NB4 (cell line): ENCODE measurements at regions not wholly inside any gene's neighbourhood (a gene's known extent, or its start where the extent isn't known, plus 50 kb on each side); places are given as distances from the start of the nearest gene placed in this dataset.

Source experiments
- CTCF ChIP-seq: IDR thresholded peaks from one replicate; pipeline ENCODE4 v1.5.1; 2012; ENCODE audit warnings: low read depth, low read length
- MAX ChIP-seq: IDR thresholded peaks from 2 replicates; pipeline ENCODE4 v1.6.1; 2011; ENCODE audit warnings: low read depth, low read length
- MYC ChIP-seq: IDR thresholded peaks from 2 replicates; pipeline ENCODE4 v1.6.1; 2011; ENCODE audit warnings: low read depth, low read length
- POLR2A ChIP-seq: IDR thresholded peaks from 2 replicates; pipeline ENCODE4 v1.6.1; 2011; ENCODE audit warnings: mild to moderate bottlenecking; ENCODE audit not compliant: insufficient read length; ENCODE audit errors: extremely low read depth

- TF ChIP-seq POLR2A (no peak), CTCF (no peak), MAX (no peak), MYC (no peak)
Observed at GRCh38 chr2:175560521-175561169, 379.1 kb upstream of the ATP5MC3 start.
